ENCODE measurements at regions not wholly inside any gene's neighbourhood (a gene's known extent, or its start where the extent isn't known, plus 50 kb on each side); places are given as distances from the start of the nearest gene placed in this dataset.

- Mint-ChIP-seq H3K9me3 (peaks cover 6% of the 10 kb centered on the region), H3K27me3 (ENCODE audit: low read depth) (peaks cover 3% of the 10 kb centered on the region; the same call in 1 of the 2 replicates), H3K4me3 (no peak overlapping the region), H3K27ac (no peak overlapping the region), H3K4me1 (no peaks in the 10 kb centered on the region), H3K36me3 (peaks cover 16% of the 10 kb centered on the region)
- POLR2A ChIA-PET, result no interaction called here
- ATAC-seq (no peak), DNase-seq (ENCODE audit: low spot score) (no peak)
- CTCF ChIA-PET, result no interaction called here
- TF ChIP-seq IRF2 (CRISPR knock-in tag; IDR thresholded peaks at IDR 0.05; ENCODE audit: borderline replicate concordance, low read depth) (no peak), ARID4B (CRISPR knock-in tag; IDR thresholded peaks at IDR 0.05; ENCODE audit: borderline replicate concordance) (no peak), ESRRA (CRISPR knock-in tag; IDR thresholded peaks at IDR 0.05; ENCODE audit: borderline replicate concordance) (no peak)
Observed at GRCh38 chr5:174995827-174996226, 271.4 kb downstream of the MSX2 start.

GRCh38 chr5:174991847-174992246 is 267.5 kb downstream of the MSX2 start:
- Mint-ChIP-seq H3K27me3 (ENCODE audit: low read depth) (peaks cover 2% of the 10 kb centered on the region; the same call in 1 of the 2 replicates), H3K4me1 (no peaks in the 10 kb centered on the region), H3K4me3 (no peak overlapping the region), H3K9me3 (no peaks in the 10 kb centered on the region), H3K27ac (no peak overlapping the region), H3K36me3 (no peaks in the 10 kb centered on the region)
- DNase-seq (ENCODE audit: low spot score) (no peak), ATAC-seq (no peak)
- TF ChIP-seq TCF7 (CRISPR knock-in tag; IDR thresholded peaks at IDR 0.05; ENCODE audit: low read depth) (no peak), ATF1 (CRISPR knock-in tag; IDR thresholded peaks at IDR 0.05) (no peak), GABPB1 (CRISPR knock-in tag; IDR thresholded peaks at IDR 0.05) (no peak), ZNF121 (CRISPR knock-in tag; IDR thresholded peaks at IDR 0.05) (no peak), FOXP1 (CRISPR knock-in tag; IDR thresholded peaks at IDR 0.05; ENCODE audit: borderline replicate concordance) (no peak), ZNF396 (CRISPR knock-in tag; IDR thresholded peaks at IDR 0.05; ENCODE audit: borderline replicate concordance) (no peak), ZMAT4 (CRISPR knock-in tag; IDR thresholded peaks at IDR 0.05) (no peak), AR (CRISPR knock-in tag; IDR thresholded peaks at IDR 0.05) (no peak), ELF4 (CRISPR knock-in tag; IDR thresholded peaks at IDR 0.05; ENCODE audit: low read depth) (no peak), OVOL2 (CRISPR knock-in tag; IDR thresholded peaks at IDR 0.05; ENCODE audit: borderline replicate concordance) (no peak), NFATC4 (CRISPR knock-in tag; IDR thresholded peaks at IDR 0.05) (no peak), E2F5 (CRISPR knock-in tag; IDR thresholded peaks at IDR 0.05) (no peak), ZNF232 (CRISPR knock-in tag; IDR thresholded peaks at IDR 0.05) (no peak), ZNF423 (CRISPR knock-in tag; IDR thresholded peaks at IDR 0.05) (no peak)
- ChIA-PET CTCF (no interaction called here), POLR2A (no interaction called here)

Data from WTC11 (cell line).